SKM-1 (cell line): ENCODE measurements at regions not wholly inside any gene's neighbourhood (a gene's known extent, or its start where the extent isn't known, plus 50 kb on each side); places are given as distances from the start of the nearest gene placed in this dataset.

Source experiments
- DNase-seq: peaks from one replicate; lab custom pipeline; 2025; ENCODE audit not compliant: unreplicated experiment; lab: John Stamatoyannopoulos, UW

DNA sequence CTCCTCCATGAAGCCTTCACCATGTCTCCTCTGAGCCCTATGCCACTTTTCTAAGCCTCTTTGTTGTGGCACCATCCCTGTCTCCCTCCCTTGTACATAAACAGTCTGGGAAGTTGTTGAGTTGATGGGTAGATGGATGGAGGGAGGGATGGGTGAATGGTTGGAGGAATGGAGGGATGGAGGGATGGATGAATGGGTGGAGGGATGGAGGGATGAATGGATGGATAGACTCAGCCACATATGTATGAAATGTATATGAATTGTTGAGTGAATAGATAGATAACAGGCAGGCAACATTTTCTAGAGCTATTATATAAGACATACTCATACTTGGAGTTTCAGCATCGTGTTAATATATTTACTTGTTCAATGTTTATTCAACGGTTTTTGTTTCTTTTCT is 58.3 kb upstream of the HES1 start:
- DNase-seq, result no peak

DNA sequence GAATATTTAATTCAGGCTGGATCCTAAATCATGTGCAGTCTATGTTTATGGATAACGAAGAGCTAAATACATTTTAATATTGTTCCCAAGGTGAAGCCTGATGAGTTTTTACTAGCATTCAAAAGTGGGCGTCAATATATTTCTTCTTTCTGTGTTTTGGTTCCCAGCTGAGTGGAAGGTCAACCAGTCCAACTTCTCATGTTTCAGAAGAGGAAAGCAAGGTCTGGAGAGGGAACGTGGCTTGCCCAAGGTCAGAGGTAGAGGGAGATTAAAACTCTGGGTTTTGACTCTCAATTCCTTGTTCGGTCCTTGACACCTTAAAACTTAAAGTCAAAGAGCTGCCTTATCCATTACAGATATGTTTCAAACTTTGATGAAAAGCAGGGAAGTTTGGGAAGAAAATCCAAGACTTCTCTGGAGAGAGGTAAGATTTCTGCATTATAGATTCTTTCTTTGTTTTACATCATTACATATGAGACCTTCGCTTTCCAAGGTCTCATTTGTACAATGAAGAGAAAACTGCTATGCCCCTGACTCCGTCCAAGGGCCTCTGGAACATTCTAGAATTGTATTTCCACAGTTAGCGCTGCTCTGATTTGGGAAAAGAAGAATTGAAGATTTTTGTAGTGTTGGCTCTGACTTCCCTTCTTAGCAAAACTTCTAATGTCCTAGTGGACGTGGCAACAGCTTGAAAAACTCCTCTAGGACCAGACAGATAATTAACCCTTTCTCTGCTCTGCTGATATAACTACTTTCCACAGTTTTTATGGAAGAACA is 57.7 kb upstream of the HES1 start:
- DNase-seq, result no peak

DNA sequence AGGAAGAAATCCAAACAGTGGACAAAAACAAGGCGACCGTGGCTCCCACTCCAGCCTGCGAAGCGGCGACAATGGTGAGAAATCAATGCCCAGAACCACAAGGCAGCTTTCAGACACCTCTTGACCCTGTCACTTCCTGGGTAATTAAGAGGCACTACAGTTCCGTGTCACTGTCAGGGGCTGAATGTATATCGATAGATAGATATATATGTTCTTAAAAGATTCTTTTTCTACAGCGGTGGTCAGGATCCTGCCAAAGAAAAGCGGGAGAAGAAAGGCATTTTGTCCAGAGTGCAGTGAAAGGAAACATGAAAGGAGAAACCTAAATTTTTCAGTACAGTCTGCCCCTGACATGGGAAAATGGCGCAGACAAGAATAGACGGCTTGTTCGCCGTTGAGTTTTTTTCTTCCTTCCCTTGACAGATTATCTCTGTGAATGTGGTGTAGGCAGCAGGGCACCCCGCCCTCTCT is 56.2 kb upstream of the HES1 start:
- DNase-seq, result no peak

DNA sequence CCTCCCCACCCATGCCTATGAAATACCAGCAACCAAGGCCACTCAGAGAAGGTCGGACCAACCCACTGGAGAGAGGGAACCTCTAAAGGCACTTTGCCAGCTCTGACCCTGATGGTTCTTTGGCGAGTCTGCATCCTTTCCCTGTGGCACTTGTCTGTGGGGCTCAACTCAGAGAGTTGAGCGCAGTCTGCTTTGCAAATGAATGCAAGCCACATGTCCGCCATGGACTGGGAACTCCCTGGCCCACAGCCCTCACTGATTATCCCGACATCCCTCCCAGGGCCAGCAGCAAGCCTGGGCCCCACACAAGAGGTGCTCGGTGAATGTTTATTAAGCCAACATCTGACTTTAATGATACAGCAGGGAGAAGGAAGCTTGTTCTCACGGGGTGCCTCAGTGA is 55.5 kb upstream of the HES1 start:
- no peak for DNase-seq

DNA sequence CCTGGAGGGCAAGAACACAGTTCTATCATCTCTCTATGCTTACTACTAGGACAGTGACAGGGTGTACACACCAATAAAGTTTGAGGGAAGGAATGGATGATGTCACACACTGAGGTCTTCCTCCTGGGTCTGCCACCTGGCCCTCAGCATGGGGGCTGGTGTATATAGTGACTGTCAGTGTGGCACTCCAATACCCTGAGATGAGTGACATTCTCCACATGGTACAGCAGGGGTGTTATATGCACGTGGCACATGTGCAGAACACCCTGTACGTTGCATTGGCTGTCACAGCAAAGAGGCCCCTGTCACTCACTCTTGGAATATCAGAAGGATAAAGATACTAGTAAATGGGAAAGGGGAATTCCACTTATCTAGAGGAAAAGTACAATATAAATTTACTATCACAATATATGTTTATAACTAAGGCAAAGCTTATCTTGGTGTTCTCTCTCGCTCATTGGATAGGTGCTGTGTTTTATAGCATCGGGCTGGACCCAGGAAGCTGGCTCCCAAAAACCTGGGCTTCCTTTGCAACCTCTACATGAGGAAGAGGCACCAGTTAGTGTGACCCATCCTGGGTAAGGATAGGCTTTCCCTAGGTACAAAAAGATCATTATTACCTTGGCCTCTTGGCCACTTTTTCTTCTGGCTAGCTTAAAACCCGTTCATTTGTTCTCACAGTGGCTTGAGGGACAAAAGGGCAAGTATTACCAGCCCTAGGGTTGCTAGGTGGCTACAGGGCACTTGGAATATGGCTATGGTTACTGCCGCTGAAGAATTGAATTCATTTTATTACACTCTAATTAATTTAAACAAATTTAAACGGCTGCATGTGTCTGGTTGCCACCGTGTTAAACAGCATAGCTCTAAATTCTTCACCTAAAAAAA is 54.8 kb upstream of the HES1 start:
- no peak for DNase-seq

DNA sequence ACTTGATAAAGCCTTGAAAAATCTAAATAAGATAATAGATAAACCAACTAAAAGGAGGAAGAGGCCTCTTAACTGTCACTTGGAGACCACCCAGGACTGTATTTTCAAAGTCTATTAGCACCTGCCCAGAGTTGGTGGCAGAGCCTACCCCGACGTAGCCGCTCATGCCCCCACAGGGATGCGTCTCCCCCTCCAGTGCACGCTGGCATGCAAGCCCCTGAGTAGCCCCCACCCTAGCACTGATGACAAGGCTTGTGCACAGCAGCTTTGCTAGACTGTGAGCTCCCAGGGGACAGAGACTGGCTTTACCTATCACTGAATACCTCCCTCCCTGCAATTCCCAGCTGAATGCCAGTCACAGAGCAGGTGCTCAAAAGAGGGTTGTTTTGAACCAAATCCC is 54.1 kb upstream of the HES1 start:
- DNase-seq, result no peak

DNA sequence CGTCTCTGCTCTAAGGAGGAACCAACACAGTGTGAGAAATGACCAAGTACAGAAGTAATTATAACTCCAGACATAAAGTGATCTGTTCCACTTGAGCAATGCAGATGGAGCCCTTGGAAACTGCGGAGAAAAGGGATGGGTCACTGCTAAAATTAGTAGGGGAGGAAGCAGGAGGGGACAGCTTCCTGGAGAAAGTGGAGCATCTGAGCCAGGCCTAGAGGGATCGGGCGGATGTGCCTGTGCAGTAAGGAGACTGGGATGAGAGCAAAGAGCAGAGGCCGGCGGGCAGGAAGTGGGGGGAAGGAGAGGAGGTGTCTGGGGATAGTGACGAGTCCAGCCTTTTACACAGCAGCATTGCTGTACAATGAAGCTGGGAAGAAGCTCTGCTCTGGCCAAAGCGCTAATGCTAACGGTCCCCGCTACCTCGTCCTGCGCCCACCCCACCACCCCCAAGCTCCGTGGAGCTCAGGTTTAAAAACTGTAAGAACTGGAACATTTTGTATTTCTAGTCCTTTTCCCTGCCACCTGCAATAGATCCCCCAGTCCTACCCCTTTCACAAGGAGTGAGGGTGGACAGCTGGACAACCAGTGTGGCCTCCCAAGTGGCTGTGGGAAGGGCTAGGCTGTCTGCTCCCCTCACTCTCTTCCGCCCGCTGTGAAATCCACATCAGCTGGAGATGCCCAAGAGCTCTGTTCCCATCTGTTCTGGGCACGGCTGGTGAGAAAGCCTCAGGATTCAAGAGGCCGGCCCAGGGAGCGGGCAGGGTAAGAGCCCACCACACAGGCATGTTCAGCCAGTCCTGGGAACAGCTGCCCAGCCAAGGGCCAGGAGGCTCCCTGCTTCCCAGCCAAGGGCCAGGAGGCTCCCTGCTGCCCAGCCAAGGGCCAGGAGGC is 53.0 kb upstream of the HES1 start:
- no peak for DNase-seq

DNA sequence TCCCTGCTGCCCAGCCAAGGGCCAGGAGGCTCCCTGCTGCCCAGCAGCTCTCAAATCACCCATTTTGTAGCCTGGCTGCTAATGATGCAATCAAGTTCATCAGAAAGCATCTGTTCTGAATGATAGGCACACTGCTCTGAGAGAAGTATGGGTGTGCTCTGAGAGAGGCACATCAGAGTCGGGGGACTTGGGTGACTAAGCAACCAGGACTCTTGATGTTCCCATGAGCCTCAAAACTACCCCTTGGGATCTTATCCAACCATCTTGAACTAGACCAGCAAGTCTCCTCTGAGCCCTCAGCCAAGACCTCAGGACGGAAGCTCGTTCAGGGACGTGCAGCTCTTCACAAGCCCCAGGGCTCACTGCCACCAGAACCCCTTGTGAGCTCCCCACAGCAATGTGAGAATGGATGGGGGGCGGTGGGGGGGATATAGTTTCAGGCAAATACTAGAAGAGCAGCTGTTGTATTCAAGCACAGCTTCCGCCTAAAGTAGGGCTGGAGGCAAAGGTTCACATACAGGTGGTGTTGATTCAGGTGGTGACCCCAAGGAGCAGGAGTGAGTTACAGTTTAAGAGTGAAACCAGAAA is 52.2 kb upstream of the HES1 start:
- DNase-seq, result no peak

DNA sequence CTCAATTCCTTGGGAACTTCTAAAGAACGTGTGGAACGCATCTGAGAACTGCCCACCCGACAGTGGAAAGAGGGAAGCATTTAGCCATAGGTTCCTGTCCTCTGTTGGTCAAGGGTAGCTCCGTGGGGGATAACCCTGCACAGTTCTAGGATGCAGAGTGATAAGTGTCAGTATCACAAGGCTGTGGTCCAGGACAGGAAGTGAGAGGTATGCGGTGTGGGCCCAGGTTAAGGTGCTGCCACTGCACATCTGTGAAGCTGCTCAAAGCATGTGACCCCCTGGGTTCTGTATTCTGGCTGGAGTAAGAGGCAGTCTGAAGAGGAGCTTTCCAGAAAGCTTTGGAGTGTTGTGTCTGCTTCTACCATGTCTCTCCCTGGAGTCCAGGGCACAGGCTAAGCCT is 51.7 kb upstream of the HES1 start:
- no peak for DNase-seq
